Neuronal stem cell (in vitro differentiated cells): ENCODE measurements at regions not wholly inside any gene's neighbourhood (a gene's known extent, or its start where the extent isn't known, plus 50 kb on each side); places are given as distances from the start of the nearest gene placed in this dataset.
A peak's percentile ranks its signal among the peaks of the same experiment; 100 is the strongest.

Experiments used
- DNase-seq: peaks from one replicate; pipeline ENCODE4 v3.0.0-alpha.2; 2013; ENCODE audit warnings: low spot score
- H2AFZ ChIP-seq: one replicate; pipeline ENCODE4 v1.6.1; 2013; ENCODE audit warnings: mild to moderate bottlenecking, low read length, inconsistent platforms
- H2AK5ac ChIP-seq: 2 replicates; pipeline ENCODE4 v1.6.1; 2013; ENCODE audit warnings: low read depth, mild to moderate bottlenecking, inconsistent platforms, low read length, moderate library complexity, mixed read lengths
- H2BK120ac ChIP-seq: 2 replicates; pipeline ENCODE4 v1.6.1; 2013; ENCODE audit warnings: low read depth, mild to moderate bottlenecking, inconsistent platforms, low read length, moderate library complexity, mixed read lengths
- H2BK12ac ChIP-seq: one replicate; pipeline ENCODE4 v1.6.1; 2013; ENCODE audit warnings: low read length, inconsistent platforms
- H2BK15ac ChIP-seq: 2 replicates; pipeline ENCODE4 v1.6.1; 2013; ENCODE audit warnings: mild to moderate bottlenecking, low read length, inconsistent platforms, mixed read lengths
- H2BK5ac ChIP-seq: one replicate; pipeline ENCODE4 v1.6.1; 2013; ENCODE audit warnings: inconsistent platforms, mild to moderate bottlenecking, low read length, moderate library complexity
- H3K14ac ChIP-seq: one replicate; pipeline ENCODE4 v1.6.1; 2013; ENCODE audit warnings: low read length, inconsistent platforms
- H3K18ac ChIP-seq: 2 replicates; pipeline ENCODE4 v1.6.1; 2013; ENCODE audit warnings: low read length, inconsistent platforms
- H3K23ac ChIP-seq: 2 replicates; pipeline ENCODE4 v1.6.1; 2013; ENCODE audit warnings: low read depth, mild to moderate bottlenecking, mixed read lengths, low read length, inconsistent platforms; ENCODE audit not compliant: poor library complexity
- H3K27ac ChIP-seq: replicated peaks from 3 replicates; pipeline ENCODE4 v1.5.1; 2013; ENCODE audit warnings: low read length, inconsistent platforms
- H3K27me3 ChIP-seq, 3 experiments: 2 replicates each; pipeline ENCODE4 v1.6.1; 2013; ENCODE audit warnings: low read length in 3 of 3, mild to moderate bottlenecking in 2 of 3, inconsistent platforms in 1 of 3, low read depth in 1 of 3, mixed read lengths in 1 of 3, moderate library complexity in 1 of 3; ENCODE audit not compliant: control insufficient read depth in 3 of 3, insufficient read depth in 3 of 3
- H3K36me3 ChIP-seq, 2 donors: replicated peaks in 1 of 2; 2 replicates each; pipeline ENCODE4 v1.6.1; 2013; ENCODE audit warnings: low read length in 2 of 2; ENCODE audit not compliant: control insufficient read depth in 2 of 2, insufficient read depth in 2 of 2
- H3K4ac ChIP-seq: 2 replicates; pipeline ENCODE4 v1.6.1; 2013; ENCODE audit warnings: inconsistent platforms, mild to moderate bottlenecking, low read length, moderate library complexity
- H3K4me1 ChIP-seq, 2 donors: 1 replicate in 1 of 2; 2 replicates in 1 of 2; pipeline ENCODE4 v1.6.1; 2013; ENCODE audit warnings: low read length in 2 of 2, low read depth in 1 of 2; ENCODE audit not compliant: control insufficient read depth in 2 of 2, insufficient read depth in 1 of 2
- H3K4me2 ChIP-seq: one replicate; pipeline ENCODE4 v1.6.1; 2013; ENCODE audit warnings: mild to moderate bottlenecking, low read length, inconsistent platforms; ENCODE audit not compliant: insufficient read depth, poor library complexity, severe bottlenecking
- H3K4me3 ChIP-seq, 2 donors: 2 replicates each; pipeline ENCODE4 v1.5.1; 2013; ENCODE audit warnings: low read length in 2 of 2, mild to moderate bottlenecking in 2 of 2, inconsistent platforms in 1 of 2, moderate library complexity in 1 of 2
- H3K79me1 ChIP-seq: one replicate; pipeline ENCODE4 v1.6.1; 2013; ENCODE audit warnings: low read depth, mild to moderate bottlenecking, inconsistent platforms, low read length, moderate library complexity
- H3K9ac ChIP-seq: one replicate; pipeline ENCODE4 v1.6.1; 2013; ENCODE audit warnings: mild to moderate bottlenecking, low read depth, low read length, inconsistent platforms; ENCODE audit not compliant: poor library complexity
- H3K9me3 ChIP-seq, 2 donors: replicated peaks in 1 of 2; 2 replicates each; pipeline versions ENCODE3 to v1.6.1; 2013; ENCODE audit warnings: low read length in 2 of 2, mild to moderate bottlenecking in 2 of 2, inconsistent platforms in 1 of 2, low read depth in 1 of 2, mixed read lengths in 1 of 2, moderate library complexity in 1 of 2; ENCODE audit not compliant: control insufficient read depth in 2 of 2, insufficient read depth in 1 of 2
- H4K8ac ChIP-seq: one replicate; pipeline ENCODE4 v1.6.1; 2013; ENCODE audit warnings: low read depth, mild to moderate bottlenecking, inconsistent platforms, low read length, moderate library complexity
- H4K91ac ChIP-seq: one replicate; pipeline ENCODE4 v1.6.1; 2013; ENCODE audit warnings: low read length, low read depth, mild to moderate bottlenecking, inconsistent platforms; ENCODE audit not compliant: poor library complexity
- WGBS, 2 donors: extraction: QIAGEN DNeasy Blood & Tissue Kit; methylation state at CpG; one replicate each; pipeline ENCODE4 v1.1.7; 2013; ENCODE audit warnings: missing lambda C conversion rate in 2 of 2, mixed read lengths in 1 of 2; ENCODE audit not compliant: insufficient read length in 2 of 2, insufficient replicate concordance in 1 of 2; ENCODE audit errors: extremely low coverage in 2 of 2; 5-methylcytosine and 5-hydroxymethylcytosine counted together

GRCh38 chr22:44379817-44380755 lies 67.3 kb upstream of the SHISAL1 start:
- Histone ChIP-seq H2AK5ac (peak overlapping the region; percentile 68), H4K8ac (no peak overlapping the region), H3K27ac (no peak overlapping the region), H3K9me3 (peaks cover 5% of the 10 kb centered on the region in 2 donors), H3K4me1 (peaks cover 10 to 19% of the 10 kb centered on the region in 2 donors), H3K4ac (no peak overlapping the region), H4K91ac (no peak overlapping the region), H3K14ac (no peak overlapping the region), H2BK15ac (no peak overlapping the region), H2BK5ac (no peak overlapping the region), H2AFZ (no peak overlapping the region), H3K4me3 (no peak overlapping the region), H3K9ac (no peak overlapping the region), H3K27me3 (peaks cover 0 to 38% (median 0%) of the 10 kb centered on the region in 3 experiments), H3K4me2 (no peak overlapping the region), H3K36me3 (no peaks in the 10 kb centered on the region), H3K23ac (no peak overlapping the region), H3K18ac (no peak overlapping the region), H2BK12ac (no peak overlapping the region), H3K79me1 (no peaks in the 10 kb centered on the region), H2BK120ac (no peak overlapping the region)
- no CpG with 5 or more reads among the region's 14 CpGs for WGBS, 2 donors
- DNase-seq, result no peak

GRCh38 chr22:44378380-44378779 lies 65.6 kb upstream of the SHISAL1 start:
- DNase-seq, result no peak
- H2BK120ac ChIP-seq, result no peak overlapping the region
- no peaks in the 10 kb centered on the region for H3K79me1 ChIP-seq
- H3K4me3 ChIP-seq, result no peak overlapping the region
- no peak overlapping the region for H2AFZ ChIP-seq
- no peak overlapping the region for H3K4me2 ChIP-seq
- no peak overlapping the region for H3K14ac ChIP-seq
- H3K18ac ChIP-seq, result no peak overlapping the region
- H2AK5ac ChIP-seq, result no peak overlapping the region
- no peak overlapping the region for H2BK15ac ChIP-seq
- no peak overlapping the region for H4K8ac ChIP-seq
- no peak overlapping the region for H4K91ac ChIP-seq
- peaks cover 10 to 17% of the 10 kb centered on the region in 2 donors for H3K4me1 ChIP-seq
- H3K27me3 ChIP-seq, result peaks cover 0 to 24% (median 0%) of the 10 kb centered on the region in 3 experiments
- peaks cover 5% of the 10 kb centered on the region in 2 donors for H3K9me3 ChIP-seq
- H2BK5ac ChIP-seq, result no peak overlapping the region
- H3K9ac ChIP-seq, result no peak overlapping the region
- no peak overlapping the region for H3K23ac ChIP-seq
- H2BK12ac ChIP-seq, result no peak overlapping the region
- H3K36me3 ChIP-seq, result no peaks in the 10 kb centered on the region
- H3K4ac ChIP-seq, result no peak overlapping the region
- no peak overlapping the region for H3K27ac ChIP-seq

- H3K4me2 ChIP-seq, result no peak overlapping the region
- H3K14ac ChIP-seq, result no peak overlapping the region
- no peak overlapping the region for H3K9ac ChIP-seq
- H3K4ac ChIP-seq, result no peak overlapping the region
- no peak overlapping the region for H3K18ac ChIP-seq
- H3K4me1 ChIP-seq, result no peaks in the 10 kb centered on the region
- H2BK15ac ChIP-seq, result no peak overlapping the region
- WGBS, 2 donors, result no CpG with 5 or more reads among the region's 1 CpG
- DNase-seq, result no peak
- no peak overlapping the region for H2BK12ac ChIP-seq
- no peak overlapping the region for H2AFZ ChIP-seq
- no peak overlapping the region for H3K23ac ChIP-seq
- no peak overlapping the region for H3K4me3 ChIP-seq
- no peak overlapping the region for H2AK5ac ChIP-seq
- no peaks in the 10 kb centered on the region for H3K27me3 ChIP-seq
- no peak overlapping the region for H2BK120ac ChIP-seq
- H4K91ac ChIP-seq, result no peak overlapping the region
- H2BK5ac ChIP-seq, result no peak overlapping the region
- H3K27ac ChIP-seq, result no peak overlapping the region
- peaks cover 5 to 7% of the 10 kb centered on the region in 2 donors for H3K9me3 ChIP-seq
- no peaks in the 10 kb centered on the region for H3K79me1 ChIP-seq
- H3K36me3 ChIP-seq, result no peaks in the 10 kb centered on the region
- no peak overlapping the region for H4K8ac ChIP-seq
Measured at GRCh38 chr22:44375451-44375850, 62.7 kb upstream of the SHISAL1 start.

GRCh38 chr22:44373234-44373633 lies 60.5 kb upstream of the SHISAL1 start:
- no peak overlapping the region for H2BK15ac ChIP-seq
- H2BK120ac ChIP-seq, result no peak overlapping the region
- no peak overlapping the region for H2BK5ac ChIP-seq
- no peak overlapping the region for H3K4ac ChIP-seq
- H2AFZ ChIP-seq, result no peak overlapping the region
- no peaks in the 10 kb centered on the region for H3K36me3 ChIP-seq
- H3K27me3 ChIP-seq, result no peaks in the 10 kb centered on the region
- H2AK5ac ChIP-seq, result no peak overlapping the region
- no peak overlapping the region for H4K8ac ChIP-seq
- no peak overlapping the region for H3K4me3 ChIP-seq
- H3K9me3 ChIP-seq, result peaks cover under 1 to 4% of the 10 kb centered on the region in 2 donors
- H3K4me1 ChIP-seq, result no peaks in the 10 kb centered on the region
- no peak overlapping the region for H3K4me2 ChIP-seq
- no peak overlapping the region for H3K14ac ChIP-seq
- no peak overlapping the region for H3K23ac ChIP-seq
- no peak overlapping the region for H4K91ac ChIP-seq
- no peak for DNase-seq
- no CpG with 5 or more reads among the region's 3 CpGs for WGBS, 2 donors
- no peak overlapping the region for H2BK12ac ChIP-seq
- H3K79me1 ChIP-seq, result no peaks in the 10 kb centered on the region
- H3K18ac ChIP-seq, result no peak overlapping the region
- peak overlapping the region; percentile 51 for H3K9ac ChIP-seq
- H3K27ac ChIP-seq, result no peak overlapping the region
